CD4-positive, alpha-beta T cell treated with Interleukin-21 for 1 hour (primary cell): ENCODE measurements at regions not wholly inside any gene's neighbourhood (a gene's known extent, or its start where the extent isn't known, plus 50 kb on each side); places are given as distances from the start of the nearest gene placed in this dataset.
"Not testable (repeated sequence)": the region's sequence is repeated elsewhere in the genome, so short reads cannot be mapped to it uniquely, and the experiment has no call there.

Experiments used
- DNase-seq: peaks from one replicate; pipeline ENCODE4 v3.0.0-alpha.2; 2020

GRCh38 chr9:67635067-67635466, 223.7 kb upstream of the ANKRD20A1 start:
- not testable (repeated sequence) for DNase-seq

- DNase-seq, result not testable (repeated sequence)
These were observed 246.8 kb upstream of the ANKRD20A1 start for GRCh38 chr9:67611900-67612299.

DNA sequence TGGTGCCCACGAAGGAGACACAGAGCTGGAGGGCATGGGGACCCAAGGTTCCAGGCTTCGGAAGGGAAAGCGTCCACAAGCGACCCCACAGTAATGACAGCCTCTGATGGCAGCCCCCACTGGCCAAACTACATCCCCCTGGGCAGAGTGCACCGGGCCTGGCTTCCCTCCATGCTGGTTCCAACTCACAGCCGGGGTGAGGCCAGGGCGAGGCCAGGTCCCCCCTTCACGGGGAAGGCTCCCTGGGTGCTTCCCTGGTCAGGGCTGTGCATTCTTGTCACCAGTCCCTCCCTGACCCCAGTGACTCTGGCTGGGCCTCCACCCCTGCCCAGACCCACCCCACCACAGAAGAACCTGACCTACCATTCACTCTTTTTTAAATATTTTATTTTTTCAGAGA, 248.9 kb upstream of the ANKRD20A1 start:
- not testable (repeated sequence) for DNase-seq

DNA sequence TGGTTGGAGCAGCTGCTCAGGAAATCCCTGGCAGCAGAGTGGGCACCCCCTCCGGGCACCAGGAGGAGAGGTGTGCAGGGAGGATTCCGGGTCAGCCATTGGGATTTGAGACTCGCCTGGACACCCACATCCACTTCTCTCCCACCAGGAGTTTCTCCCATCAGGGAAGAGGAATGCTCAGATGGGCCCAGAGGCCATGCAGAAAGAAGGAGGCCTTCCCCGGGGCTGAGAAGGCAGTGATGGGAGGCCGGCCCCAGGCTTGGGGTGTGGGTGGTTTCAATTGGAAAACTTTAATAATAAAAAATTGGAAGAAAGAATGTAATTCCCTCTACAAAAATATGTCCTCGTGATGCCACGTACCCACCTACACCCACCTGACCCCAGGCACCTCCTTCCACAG, 249.3 kb upstream of the ANKRD20A1 start:
- not testable (repeated sequence) for DNase-seq

GRCh38 chr9:67605113-67605512, 253.6 kb upstream of the ANKRD20A1 start:
- not testable (repeated sequence) for DNase-seq

GRCh38 chr9:67603609-67604008, 255.1 kb upstream of the ANKRD20A1 start:
- peak; percentile 5 for DNase-seq

GRCh38 chr9:67592424-67592823, 266.3 kb upstream of the ANKRD20A1 start:
- not testable (repeated sequence) for DNase-seq

GRCh38 chr9:67555874-67556273, 302.9 kb upstream of the ANKRD20A1 start:
- DNase-seq, result not testable (repeated sequence)

- not testable (repeated sequence) for DNase-seq
These were observed 308.7 kb upstream of the ANKRD20A1 start for GRCh38 chr9:67550044-67550443.

- DNase-seq, result not testable (repeated sequence)
These were observed 328.9 kb upstream of the ANKRD20A1 start for GRCh38 chr9:67529834-67530233.

DNA sequence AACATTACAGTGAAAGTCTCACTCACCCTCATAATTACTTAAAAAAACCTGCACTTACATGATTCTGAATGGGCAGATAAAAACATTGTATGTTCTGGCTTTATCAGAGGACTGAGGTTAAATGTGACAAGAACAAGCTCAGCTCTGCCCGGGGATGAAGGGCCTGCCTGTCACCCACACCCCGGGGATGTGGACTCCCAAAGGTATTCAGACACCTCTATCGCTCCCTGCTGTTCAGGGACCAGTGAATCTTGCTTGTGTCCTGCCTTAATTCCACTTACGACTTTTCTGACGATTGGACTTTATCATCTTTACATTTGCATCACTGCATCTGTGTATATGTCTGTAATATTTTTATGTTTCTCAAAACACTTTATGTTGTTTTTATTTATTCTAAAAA, 341.8 kb upstream of the ANKRD20A1 start:
- not testable (repeated sequence) for DNase-seq

DNA sequence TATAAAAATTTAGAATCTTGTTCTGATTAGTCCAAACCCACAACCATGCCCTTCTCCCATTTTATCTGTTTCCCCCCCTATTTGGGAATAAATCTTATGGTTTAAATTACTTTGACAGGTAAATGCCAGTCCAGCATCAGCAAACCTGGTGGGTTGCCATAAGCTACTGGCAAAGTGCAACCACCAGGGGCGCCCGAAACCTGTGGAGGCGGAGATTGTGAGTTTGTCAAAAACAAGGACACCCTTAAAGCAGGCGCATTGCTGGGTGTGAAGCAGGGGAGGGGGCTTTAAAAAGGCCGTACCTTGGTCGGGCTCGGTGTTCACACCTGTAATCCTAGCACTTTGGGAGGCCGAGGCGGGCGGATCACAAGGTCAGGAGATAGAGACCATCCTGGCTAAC, 344.1 kb upstream of the ANKRD20A1 start:
- not testable (repeated sequence) for DNase-seq

- DNase-seq, result not testable (repeated sequence)
These were observed 354.9 kb upstream of the ANKRD20A1 start for GRCh38 chr9:67503728-67504369.

- not testable (repeated sequence) for DNase-seq
These were observed 366.7 kb upstream of the ANKRD20A1 start for GRCh38 chr9:67492028-67492427.

DNA sequence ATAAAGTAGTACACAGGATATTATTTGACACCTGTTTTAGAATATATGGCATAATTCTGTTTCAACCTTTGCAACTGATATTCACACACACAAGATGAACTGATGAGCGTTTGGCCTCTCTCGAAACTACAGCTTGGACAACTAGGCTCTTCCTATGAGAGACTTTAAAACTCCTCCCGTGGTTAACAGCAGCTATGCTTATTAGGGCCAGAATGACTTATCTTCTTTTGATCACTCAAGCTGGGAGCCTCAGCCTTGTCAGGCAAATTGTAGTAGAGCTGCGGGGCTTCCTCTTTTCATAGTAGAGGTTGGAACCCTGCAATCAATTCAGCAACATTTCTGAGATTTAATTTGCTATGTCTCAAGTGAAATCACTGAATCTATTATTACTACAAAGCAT, 381.3 kb upstream of the ANKRD20A1 start:
- not testable (repeated sequence) for DNase-seq

GRCh38 chr9:67470739-67471138, 388.0 kb upstream of the ANKRD20A1 start:
- DNase-seq, result not testable (repeated sequence)

DNA sequence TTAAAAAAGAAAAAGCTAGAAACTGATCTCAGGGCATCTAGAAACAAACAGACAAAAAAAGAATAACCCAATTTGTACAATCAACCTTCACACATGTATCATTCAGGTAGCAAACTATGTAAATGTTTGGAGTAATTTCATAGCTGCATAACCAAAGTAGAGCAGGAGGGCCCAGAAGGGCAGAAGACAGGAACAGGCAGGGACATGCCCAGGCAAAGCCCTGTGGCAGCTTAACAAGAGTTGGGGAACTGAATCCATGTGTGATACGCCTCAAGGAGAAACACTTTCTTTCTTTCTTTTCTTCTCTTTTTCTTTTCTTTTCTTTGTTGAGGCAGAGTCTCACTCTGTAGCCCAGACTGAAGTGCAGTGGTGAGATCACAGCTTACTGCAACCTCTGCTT, 390.4 kb upstream of the ANKRD20A1 start:
- not testable (repeated sequence) for DNase-seq

DNA sequence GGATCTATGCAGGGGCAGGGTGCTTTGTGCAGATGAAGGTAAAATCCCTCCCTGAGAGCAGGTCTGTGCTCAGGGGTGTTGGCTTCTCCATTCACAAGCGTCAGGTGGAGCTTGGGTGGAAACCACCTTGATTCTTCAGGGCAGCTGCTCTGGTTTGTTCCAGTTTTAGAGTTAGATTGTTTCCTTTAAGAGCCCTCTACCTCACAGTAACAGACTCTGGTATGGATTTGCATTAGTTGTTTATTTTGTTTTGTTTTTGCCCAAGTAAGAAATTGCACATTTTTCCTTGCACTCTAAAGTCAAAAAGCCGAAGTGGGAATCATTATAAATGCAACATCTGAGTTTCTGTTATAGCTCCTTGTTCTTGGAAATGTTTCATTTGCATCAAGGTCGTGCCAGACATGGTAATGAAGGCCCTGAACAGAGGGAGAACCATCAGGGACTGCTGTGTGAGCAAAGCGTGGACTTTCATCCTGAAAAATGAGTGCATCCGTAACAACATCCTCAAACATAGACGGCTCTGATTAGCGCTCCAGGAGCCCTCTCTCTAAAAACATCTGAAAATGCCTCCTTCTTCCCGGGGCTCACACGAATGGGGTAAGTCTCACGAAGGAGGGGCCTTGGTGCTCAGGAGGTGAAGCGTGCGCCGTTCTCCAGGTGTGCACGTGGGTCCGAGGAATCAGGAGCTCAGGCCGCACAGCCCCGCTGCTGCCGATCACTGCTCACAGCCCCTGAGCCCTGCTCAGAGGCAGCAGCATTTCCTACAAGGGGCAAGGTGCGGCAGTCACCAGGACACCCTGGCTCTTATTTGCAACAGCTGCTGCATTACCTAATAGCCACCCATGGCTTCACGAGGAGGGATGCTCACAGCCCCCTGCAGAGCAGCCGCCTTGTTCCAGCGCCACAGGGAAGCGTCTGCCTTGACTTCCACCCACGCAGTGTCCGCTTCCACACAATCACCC, 396.7 kb upstream of the ANKRD20A1 start:
- not testable (repeated sequence) for DNase-seq

GRCh38 chr9:67452941-67453340, 405.8 kb upstream of the ANKRD20A1 start:
- not testable (repeated sequence) for DNase-seq

DNA sequence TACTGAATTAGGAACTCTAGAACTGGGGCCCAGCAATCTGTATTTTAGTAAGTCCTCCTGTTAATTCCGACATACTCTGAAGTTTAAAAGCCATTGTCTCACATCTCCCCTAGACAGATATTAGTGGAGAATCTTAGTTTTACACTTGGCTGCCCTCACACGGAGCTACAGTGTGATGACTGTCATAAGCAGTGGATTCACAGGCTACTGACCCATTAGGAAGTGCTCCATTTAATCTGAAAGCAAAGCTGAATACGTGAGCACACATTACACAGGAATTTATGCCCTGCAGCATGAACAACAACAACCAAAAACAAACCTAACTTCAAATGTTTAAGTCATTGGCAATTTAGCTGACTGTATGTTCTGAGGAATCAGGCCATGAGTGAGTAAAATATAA, 416.4 kb upstream of the ANKRD20A1 start:
- not testable (repeated sequence) for DNase-seq

- DNase-seq, result not testable (repeated sequence)
These were observed 421.7 kb upstream of the ANKRD20A1 start for GRCh38 chr9:67437011-67437410.

DNA sequence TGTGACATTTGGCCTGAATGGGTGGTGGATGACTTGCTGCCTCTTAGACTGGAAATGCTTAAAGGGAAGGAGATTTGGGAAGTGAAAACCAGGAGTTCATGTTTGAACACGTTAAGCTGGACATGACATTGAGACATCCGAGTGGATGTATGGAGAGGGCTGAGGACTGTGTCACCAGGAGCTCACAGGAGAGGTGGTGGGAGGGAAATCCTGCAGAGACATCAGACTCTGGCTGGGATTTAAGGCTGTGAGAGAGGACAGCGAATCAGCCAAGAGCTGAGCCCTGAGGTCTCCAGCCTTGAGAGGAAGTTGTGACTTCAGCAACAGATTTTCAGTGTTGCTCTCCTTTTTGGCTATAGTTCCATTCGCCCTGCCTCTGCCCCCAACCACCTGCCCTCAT, 432.5 kb upstream of the SPATA31A3 start:
- DNase-seq, result not testable (repeated sequence)

DNA sequence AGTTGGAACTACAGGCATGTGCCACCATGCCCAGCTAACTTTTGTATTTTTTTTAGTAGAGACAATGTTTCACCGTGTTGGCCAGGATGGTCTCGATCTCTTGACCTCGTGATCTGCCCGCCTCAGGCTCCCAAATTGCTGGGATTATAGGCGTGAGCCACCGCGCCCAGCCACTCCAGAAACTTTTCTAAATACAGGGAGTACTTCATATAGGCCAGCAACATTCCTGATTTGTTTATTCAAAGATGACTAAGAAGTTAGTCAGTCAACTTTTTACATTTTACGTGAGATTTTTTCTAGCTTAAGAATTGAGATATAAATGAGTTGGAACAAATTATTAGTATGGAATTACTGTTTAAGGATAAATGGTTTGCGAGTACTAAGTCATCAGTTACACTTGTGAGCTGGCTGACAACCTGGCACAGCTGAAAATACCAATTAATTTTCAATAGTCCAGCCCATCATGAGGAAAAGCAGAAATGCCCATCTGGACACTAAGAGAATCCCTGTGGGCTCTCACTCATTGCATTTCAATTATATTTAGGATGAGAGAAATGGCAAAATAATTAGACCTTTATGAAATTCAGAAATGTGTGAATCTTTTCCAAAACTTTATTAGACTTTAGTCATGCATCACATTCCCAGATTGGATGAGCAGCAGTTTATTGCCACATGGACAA, 430.8 kb upstream of the SPATA31A3 start:
- not testable (repeated sequence) for DNase-seq
